ENCODE measurements at regions not wholly inside any gene's neighbourhood (a gene's known extent, or its start where the extent isn't known, plus 50 kb on each side); places are given as distances from the start of the nearest gene placed in this dataset.

GRCh38 chr2:81495556-81495955 is 1191.0 kb upstream of the LRRTM1 start:
- no peak for DNase-seq
- Histone ChIP-seq H3K27me3 (no peaks in the 10 kb centered on the region), H3K36me3 (no peaks in the 10 kb centered on the region), H3K4me3 (no peak overlapping the region), H3K9ac (ENCODE audit: low read depth in 2 of 2, low read length in 2 of 2) (no peak overlapping the region), H3K27ac (no peak overlapping the region), H3K9me3 (no peaks in the 10 kb centered on the region), H3K4me1 (no peaks in the 10 kb centered on the region)
- TF ChIP-seq, protein P1, sequence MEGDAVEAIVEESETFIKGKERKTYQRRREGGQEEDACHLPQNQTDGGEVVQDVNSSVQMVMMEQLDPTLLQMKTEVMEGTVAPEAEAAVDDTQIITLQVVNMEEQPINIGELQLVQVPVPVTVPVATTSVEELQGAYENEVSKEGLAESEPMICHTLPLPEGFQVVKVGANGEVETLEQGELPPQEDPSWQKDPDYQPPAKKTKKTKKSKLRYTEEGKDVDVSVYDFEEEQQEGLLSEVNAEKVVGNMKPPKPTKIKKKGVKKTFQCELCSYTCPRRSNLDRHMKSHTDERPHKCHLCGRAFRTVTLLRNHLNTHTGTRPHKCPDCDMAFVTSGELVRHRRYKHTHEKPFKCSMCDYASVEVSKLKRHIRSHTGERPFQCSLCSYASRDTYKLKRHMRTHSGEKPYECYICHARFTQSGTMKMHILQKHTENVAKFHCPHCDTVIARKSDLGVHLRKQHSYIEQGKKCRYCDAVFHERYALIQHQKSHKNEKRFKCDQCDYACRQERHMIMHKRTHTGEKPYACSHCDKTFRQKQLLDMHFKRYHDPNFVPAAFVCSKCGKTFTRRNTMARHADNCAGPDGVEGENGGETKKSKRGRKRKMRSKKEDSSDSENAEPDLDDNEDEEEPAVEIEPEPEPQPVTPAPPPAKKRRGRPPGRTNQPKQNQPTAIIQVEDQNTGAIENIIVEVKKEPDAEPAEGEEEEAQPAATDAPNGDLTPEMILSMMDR (IDR thresholded peaks at IDR 0.05) = no peak
- intact Hi-C loops (cut with DNase I) = no loop called here

GRCh38 chr2:81483254-81483653 is 1178.7 kb upstream of the LRRTM1 start:
- no peaks in the 10 kb centered on the region for H3K27me3 ChIP-seq

GRCh38 chr2:81481994-81482368 is 1177.4 kb upstream of the LRRTM1 start:
- no peaks in the 10 kb centered on the region for H3K27me3 ChIP-seq
- intact Hi-C loops (cut with DNase I) = no loop called here
- H3K4me1 ChIP-seq = no peaks in the 10 kb centered on the region
- no peak overlapping the region for H3K4me3 ChIP-seq
- DNase-seq = no peak
- H3K27ac ChIP-seq = no peak overlapping the region
- no peaks in the 10 kb centered on the region for H3K9me3 ChIP-seq
- no peak overlapping the region for H3K9ac ChIP-seq (ENCODE audit: low read depth in 2 of 2, low read length in 2 of 2)
- H3K36me3 ChIP-seq = no peaks in the 10 kb centered on the region
- TF ChIP-seq, protein P1 (IDR thresholded peaks at IDR 0.05) = no peak

More at GRCh38 chr2:81483254-81483653, 1178.7 kb upstream of the LRRTM1 start:
- no peaks in the 10 kb centered on the region for H3K9me3 ChIP-seq
- no peaks in the 10 kb centered on the region for H3K36me3 ChIP-seq
- no peak overlapping the region for H3K27ac ChIP-seq
- TF ChIP-seq, protein P1 (IDR thresholded peaks at IDR 0.05) = no peak
- no peak overlapping the region for H3K9ac ChIP-seq (ENCODE audit: low read depth in 2 of 2, low read length in 2 of 2)
- intact Hi-C loops (cut with DNase I) = no loop called here
- no peak for DNase-seq
- H3K4me3 ChIP-seq = no peak overlapping the region
- no peaks in the 10 kb centered on the region for H3K4me1 ChIP-seq

- TF ChIP-seq, protein P1 (IDR thresholded peaks at IDR 0.05) = no peak
- intact Hi-C loops (cut with DNase I) = no loop called here
- H3K27me3 ChIP-seq = no peaks in the 10 kb centered on the region
- no peaks in the 10 kb centered on the region for H3K9me3 ChIP-seq
- no peaks in the 10 kb centered on the region for H3K4me1 ChIP-seq
- no peak overlapping the region for H3K9ac ChIP-seq (ENCODE audit: low read depth in 2 of 2, low read length in 2 of 2)
- no peak overlapping the region for H3K27ac ChIP-seq
- H3K4me3 ChIP-seq = no peak overlapping the region
- H3K36me3 ChIP-seq = no peaks in the 10 kb centered on the region
- DNase-seq = no peak
Observed at GRCh38 chr2:81481242-81481993, 1176.9 kb upstream of the LRRTM1 start.

DNA sequence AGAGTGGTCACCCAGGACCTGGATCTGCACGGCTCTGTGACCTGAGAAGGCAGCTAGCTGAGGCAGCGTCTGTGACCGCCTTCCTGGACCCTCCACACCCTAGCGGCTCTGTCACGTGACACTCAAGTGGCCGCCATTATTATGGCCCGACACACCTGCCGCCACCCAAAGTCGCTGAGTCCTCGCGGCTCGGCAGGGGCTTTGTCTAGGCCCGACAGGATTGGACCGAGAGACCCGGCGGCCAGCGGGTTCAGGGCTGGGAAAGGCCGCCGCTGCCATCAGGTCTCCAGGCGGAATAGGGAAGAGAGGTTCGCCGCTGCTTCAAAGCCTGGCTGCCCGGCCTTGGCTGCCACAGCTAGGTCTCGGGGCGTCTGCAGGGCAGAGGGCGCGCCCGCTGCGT is 1162.5 kb upstream of the LRRTM1 start:
- H3K9ac ChIP-seq (ENCODE audit: low read depth in 2 of 2, low read length in 2 of 2) = no peak overlapping the region
- H3K9me3 ChIP-seq = no peaks in the 10 kb centered on the region
- intact Hi-C loops (cut with DNase I) = no loop called here
- no peaks in the 10 kb centered on the region for H3K36me3 ChIP-seq
- no peak overlapping the region for H3K27ac ChIP-seq
- no peaks in the 10 kb centered on the region for H3K27me3 ChIP-seq
- TF ChIP-seq, protein P1 (IDR thresholded peaks at IDR 0.05) = no peak
- H3K4me1 ChIP-seq = no peaks in the 10 kb centered on the region
- no peak for DNase-seq
- H3K4me3 ChIP-seq = no peak overlapping the region
